Caki2 (cell line): ENCODE measurements at regions not wholly inside any gene's neighbourhood (a gene's known extent, or its start where the extent isn't known, plus 50 kb on each side); places are given as distances from the start of the nearest gene placed in this dataset.
A peak's percentile ranks its signal among the peaks of the same experiment; 100 is the strongest.
"Not testable (repeated sequence)": the region's sequence is repeated elsewhere in the genome, so short reads cannot be mapped to it uniquely, and the experiment has no call there.

Source experiments
- DNase-seq: peaks from one replicate; pipeline ENCODE4 v3.0.0-alpha.2; 2015; ENCODE audit warnings: low read depth
- in situ Hi-C: cut with HindIII; loops from 2 replicates; pipeline ENCODE4 v1.10.0; 2016; ENCODE audit warnings: low sequenced_read_pairs, low pct_unique_long_range_greater_than_20kb, mixed read lengths

- DNase-seq = peak; percentile 19
- in situ Hi-C loops = no loop called here
Observed at GRCh38 chr4:56575820-56576429, 70.3 kb downstream of the ARL9 start.

- DNase-seq, in situ Hi-C loops: not testable (repeated sequence)
Observed at GRCh38 chr4:56592417-56592816, 86.8 kb downstream of the ARL9 start.
